Gastroesophageal sphincter (tissue), 3 donors: ENCODE measurements at regions not wholly inside any gene's neighbourhood (a gene's known extent, or its start where the extent isn't known, plus 50 kb on each side); places are given as distances from the start of the nearest gene placed in this dataset.

Source experiments
- CTCF ChIP-seq, 4 experiments: fragments of 200-600 bp in 2 of 4; fragments of 450-650 bp in 2 of 4; sonication (generic) in 1 of 4; IDR thresholded peaks; one replicate each; pipeline ENCODE4 v1.5.1; 2017 to 2019; ENCODE audit warnings: antibody characterized with exemption in 4 of 4, mild to moderate bottlenecking in 2 of 4, moderate library complexity in 2 of 4
- POLR2A ChIP-seq, 2 donors: fragments of 450-650 bp; IDR thresholded peaks; one replicate each; pipeline ENCODE4 v1.6.1; 2017; ENCODE audit warnings: antibody characterized with exemption in 2 of 2, mild to moderate bottlenecking in 2 of 2, moderate library complexity in 1 of 2

DNA sequence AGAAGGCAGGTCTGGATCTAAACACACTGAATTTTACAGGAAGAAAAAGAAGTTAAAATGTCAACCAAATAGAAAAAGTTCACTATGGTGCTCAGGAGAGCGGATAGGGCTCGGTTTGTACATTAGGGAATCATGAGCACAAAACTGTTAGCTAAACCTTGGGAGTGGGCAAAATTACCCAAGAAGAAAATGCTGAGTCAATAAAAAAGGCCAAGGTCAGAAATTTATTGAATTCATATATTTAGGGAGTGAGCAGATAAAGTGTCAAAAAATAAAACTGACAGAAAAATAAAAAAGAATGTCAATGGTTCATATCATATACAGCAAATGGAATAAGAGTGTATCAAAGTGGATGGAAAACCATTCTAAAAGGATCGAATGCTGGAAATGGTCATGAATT, 452.5 kb upstream of the SMIM31 start:
- TF ChIP-seq POLR2A (IDR thresholded peaks at IDR 0.05) (no peak), CTCF (IDR thresholded peaks at IDR 0.05) (no peak)
